MM.1S (cell line): ENCODE measurements at regions not wholly inside any gene's neighbourhood (a gene's known extent, or its start where the extent isn't known, plus 50 kb on each side); places are given as distances from the start of the nearest gene placed in this dataset.

ENCODE experiments used
- DNase-seq: peaks from one replicate; pipeline ENCODE4 v3.0.0-alpha.2; 2015
- H2AFZ ChIP-seq: fragments of 300-600 bp; sonication (generic); 2 replicates; pipeline ENCODE4 v1.6.0; 2016; ENCODE audit warnings: antibody characterized with exemption, low read length
- H3F3A ChIP-seq: fragments of 300-600 bp; sonication (generic); 2 replicates; pipeline ENCODE4 v1.6.1; 2016; ENCODE audit warnings: mild to moderate bottlenecking, antibody characterized with exemption, low read length, moderate library complexity, mixed read lengths; ENCODE audit not compliant: insufficient read depth
- H3K27ac ChIP-seq: fragments of 300-600 bp; sonication (generic); 2 replicates; pipeline ENCODE4 v1.5.1; 2016; ENCODE audit warnings: mild to moderate bottlenecking, low read length
- H3K27me3 ChIP-seq: fragments of 300-600 bp; sonication (generic); replicated peaks from 2 replicates; pipeline ENCODE4 v1.6.0; 2016; ENCODE audit warnings: low read length; ENCODE audit not compliant: insufficient read depth
- H3K36me3 ChIP-seq: fragments of 300-600 bp; sonication (generic); replicated peaks from 2 replicates; pipeline ENCODE4 v1.6.1; 2016; ENCODE audit warnings: mild to moderate bottlenecking, low read length, mixed read lengths; ENCODE audit not compliant: insufficient read depth
- H3K4me1 ChIP-seq: fragments of 300-600 bp; sonication (generic); 2 replicates; pipeline ENCODE4 v1.6.1; 2016; ENCODE audit warnings: low read length, mixed read lengths
- H3K4me2 ChIP-seq: fragments of 300-600 bp; sonication (generic); 2 replicates; pipeline ENCODE4 v1.6.0; 2016; ENCODE audit warnings: low read depth, low read length
- H3K4me3 ChIP-seq: fragments of 300-600 bp; sonication (generic); 2 replicates; pipeline ENCODE4 v1.5.1; 2016; ENCODE audit warnings: low read length, mixed read lengths
- H3K79me2 ChIP-seq: fragments of 300-600 bp; sonication (generic); 2 replicates; pipeline ENCODE4 v1.6.1; 2016; ENCODE audit warnings: mixed run types, low read length, mixed read lengths
- H3K9ac ChIP-seq: fragments of 300-600 bp; sonication (generic); 2 replicates; pipeline ENCODE4 v1.6.1; 2016; ENCODE audit warnings: low read length, mixed read lengths
- H3K9me2 ChIP-seq: fragments of 300-600 bp; sonication (generic); replicated peaks from 2 replicates; pipeline ENCODE4 v1.6.1; 2016; ENCODE audit warnings: mild to moderate bottlenecking, low read length, mixed read lengths; ENCODE audit not compliant: insufficient read depth
- H3K9me3 ChIP-seq: fragments of 300-600 bp; sonication (generic); replicated peaks from 2 replicates; pipeline ENCODE4 v1.6.1; 2016; ENCODE audit warnings: mild to moderate bottlenecking, low read length, mixed read lengths; ENCODE audit not compliant: insufficient read depth
- H4K20me1 ChIP-seq: fragments of 300-600 bp; sonication (generic); 2 replicates; pipeline ENCODE4 v1.6.1; 2016; ENCODE audit warnings: mild to moderate bottlenecking, low read length, moderate library complexity, mixed read lengths; ENCODE audit not compliant: insufficient read depth
- CTCF ChIP-seq: fragments of 300-600 bp; sonication (generic); IDR thresholded peaks from 2 replicates; pipeline ENCODE4 v1.5.1; 2016; ENCODE audit warnings: antibody characterized with exemption, low read length, mixed read lengths
- EZH2 ChIP-seq: fragments of 300-600 bp; sonication (generic); optimal IDR thresholded peaks from 2 replicates; pipeline ENCODE3; 2017; ENCODE audit warnings: low read depth, mild to moderate bottlenecking, antibody characterized with exemption, low read length, mixed read lengths
- EZH2phosphoT487 ChIP-seq: fragments of 300-600 bp; sonication (generic); IDR thresholded peaks from 2 replicates; pipeline ENCODE4 v1.6.1; 2018; ENCODE audit warnings: antibody characterized with exemption, low read length

- H3K9me3 ChIP-seq: no peaks in the 10 kb centered on the region
- no peak overlapping the region for H3K9ac ChIP-seq
- no peaks in the 10 kb centered on the region for H4K20me1 ChIP-seq
- TF ChIP-seq CTCF (no peak), EZH2phosphoT487 (no peak), EZH2 (no peak)
- no peaks in the 10 kb centered on the region for H3K9me2 ChIP-seq
- H3K79me2 ChIP-seq: no peaks in the 10 kb centered on the region
- no peak for DNase-seq
- no peaks in the 10 kb centered on the region for H3K27me3 ChIP-seq
- H3K27ac ChIP-seq: no peak overlapping the region
- no peak overlapping the region for H3K4me3 ChIP-seq
- H3K4me1 ChIP-seq: no peaks in the 10 kb centered on the region
- no peaks in the 10 kb centered on the region for H3K36me3 ChIP-seq
- no peak overlapping the region for H2AFZ ChIP-seq
- H3F3A ChIP-seq: no peaks in the 10 kb centered on the region
- H3K4me2 ChIP-seq: no peak overlapping the region
Observed at GRCh38 chr7:19407270-19407669, 262.0 kb upstream of the FERD3L start.

- TF ChIP-seq EZH2 (no peak), CTCF (no peak), EZH2phosphoT487 (no peak)
- no peaks in the 10 kb centered on the region for H3K27me3 ChIP-seq
- no peaks in the 10 kb centered on the region for H3K36me3 ChIP-seq
- no peak overlapping the region for H3K4me2 ChIP-seq
- H4K20me1 ChIP-seq: no peaks in the 10 kb centered on the region
- H3K9ac ChIP-seq: no peak overlapping the region
- H3K9me3 ChIP-seq: no peaks in the 10 kb centered on the region
- H3K4me3 ChIP-seq: no peak overlapping the region
- no peaks in the 10 kb centered on the region for H3K4me1 ChIP-seq
- no peak overlapping the region for H2AFZ ChIP-seq
- H3K79me2 ChIP-seq: no peaks in the 10 kb centered on the region
- no peak for DNase-seq
- H3F3A ChIP-seq: no peaks in the 10 kb centered on the region
- H3K27ac ChIP-seq: no peak overlapping the region
- H3K9me2 ChIP-seq: no peaks in the 10 kb centered on the region
Observed at GRCh38 chr7:19405541-19405940, 260.3 kb upstream of the FERD3L start.

GRCh38 chr7:19404912-19405329 is 259.7 kb upstream of the FERD3L start:
- no peak overlapping the region for H2AFZ ChIP-seq

More at GRCh38 chr7:19404912-19405329, 259.7 kb upstream of the FERD3L start:
- H3K27ac ChIP-seq: no peak overlapping the region
- H4K20me1 ChIP-seq: no peaks in the 10 kb centered on the region
- H3K4me1 ChIP-seq: no peaks in the 10 kb centered on the region
- TF ChIP-seq EZH2: no peak
- TF ChIP-seq CTCF: no peak
- no peak for TF ChIP-seq EZH2phosphoT487
- no peak overlapping the region for H3K4me3 ChIP-seq
- H3K9me3 ChIP-seq: no peaks in the 10 kb centered on the region
- H3K27me3 ChIP-seq: no peaks in the 10 kb centered on the region
- H3K79me2 ChIP-seq: no peaks in the 10 kb centered on the region
- H3F3A ChIP-seq: no peaks in the 10 kb centered on the region
- H3K4me2 ChIP-seq: no peak overlapping the region
- no peak for DNase-seq
- H3K9me2 ChIP-seq: no peaks in the 10 kb centered on the region
- no peaks in the 10 kb centered on the region for H3K36me3 ChIP-seq
- H3K9ac ChIP-seq: no peak overlapping the region
